ENCODE measurements at regions not wholly inside any gene's neighbourhood (a gene's known extent, or its start where the extent isn't known, plus 50 kb on each side); places are given as distances from the start of the nearest gene placed in this dataset.
"Not testable (repeated sequence)": the region's sequence is repeated elsewhere in the genome, so short reads cannot be mapped to it uniquely, and the experiment has no call there.

DNA sequence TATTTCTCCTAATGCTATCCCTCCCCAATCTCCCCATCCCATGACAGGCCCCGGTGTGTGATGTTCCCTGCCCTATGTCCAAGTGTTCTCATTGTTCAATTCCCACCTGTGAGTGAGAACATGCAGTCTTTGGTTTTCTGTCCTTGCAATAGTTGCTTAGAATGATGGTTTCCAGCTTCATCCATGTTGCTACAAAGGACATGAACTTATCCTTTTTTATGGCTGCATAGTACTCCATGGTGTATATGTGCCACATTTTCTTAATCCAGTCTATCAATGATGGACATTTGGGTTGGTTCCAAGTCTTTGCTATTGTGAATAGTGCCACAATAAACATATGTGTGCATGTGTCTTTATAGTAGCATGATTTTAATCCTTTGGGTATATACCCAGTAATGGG lies 51.3 kb upstream of the RIOK2 start:
- TF ChIP-seq, protein P1, sequence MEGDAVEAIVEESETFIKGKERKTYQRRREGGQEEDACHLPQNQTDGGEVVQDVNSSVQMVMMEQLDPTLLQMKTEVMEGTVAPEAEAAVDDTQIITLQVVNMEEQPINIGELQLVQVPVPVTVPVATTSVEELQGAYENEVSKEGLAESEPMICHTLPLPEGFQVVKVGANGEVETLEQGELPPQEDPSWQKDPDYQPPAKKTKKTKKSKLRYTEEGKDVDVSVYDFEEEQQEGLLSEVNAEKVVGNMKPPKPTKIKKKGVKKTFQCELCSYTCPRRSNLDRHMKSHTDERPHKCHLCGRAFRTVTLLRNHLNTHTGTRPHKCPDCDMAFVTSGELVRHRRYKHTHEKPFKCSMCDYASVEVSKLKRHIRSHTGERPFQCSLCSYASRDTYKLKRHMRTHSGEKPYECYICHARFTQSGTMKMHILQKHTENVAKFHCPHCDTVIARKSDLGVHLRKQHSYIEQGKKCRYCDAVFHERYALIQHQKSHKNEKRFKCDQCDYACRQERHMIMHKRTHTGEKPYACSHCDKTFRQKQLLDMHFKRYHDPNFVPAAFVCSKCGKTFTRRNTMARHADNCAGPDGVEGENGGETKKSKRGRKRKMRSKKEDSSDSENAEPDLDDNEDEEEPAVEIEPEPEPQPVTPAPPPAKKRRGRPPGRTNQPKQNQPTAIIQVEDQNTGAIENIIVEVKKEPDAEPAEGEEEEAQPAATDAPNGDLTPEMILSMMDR (IDR thresholded peaks at IDR 0.05; ENCODE audit: poor library complexity), result not testable (repeated sequence)
- not testable (repeated sequence) for TF ChIP-seq EZH2 (IDR thresholded peaks at IDR 0.05; ENCODE audit: borderline replicate concordance); EZH2phosphoT487 (IDR thresholded peaks at IDR 0.05; ENCODE audit: low read depth, severe bottlenecking, unreplicated experiment)
